NT2/D1 (cell line): ENCODE measurements at regions not wholly inside any gene's neighbourhood (a gene's known extent, or its start where the extent isn't known, plus 50 kb on each side); places are given as distances from the start of the nearest gene placed in this dataset.

Experiments
- DNase-seq: peaks from one replicate; pipeline ENCODE4 v3.0.0-alpha.2; 2011; ENCODE audit warnings: low read depth, low spot score
- H3K27me3 ChIP-seq: 2 replicates; pipeline ENCODE4 v1.6.0; 2011; ENCODE audit warnings: mild to moderate bottlenecking; ENCODE audit not compliant: insufficient read length, insufficient read depth
- H3K36me3 ChIP-seq: 2 replicates; pipeline ENCODE4 v1.6.1; 2011; ENCODE audit warnings: mild to moderate bottlenecking, low read length, mixed read lengths; ENCODE audit not compliant: insufficient read depth, insufficient read length
- H3K4me1 ChIP-seq: 2 replicates; pipeline ENCODE4 v1.5.1; 2011; ENCODE audit not compliant: insufficient read depth, insufficient read length
- H3K4me3 ChIP-seq: 2 replicates; pipeline ENCODE4 v1.5.1; 2011; ENCODE audit warnings: low read depth; ENCODE audit not compliant: insufficient read length
- H3K9ac ChIP-seq: 2 replicates; pipeline ENCODE4 v1.6.0; 2011; ENCODE audit warnings: low read depth; ENCODE audit not compliant: insufficient read length
- H3K9me3 ChIP-seq: 2 replicates; pipeline ENCODE4 v1.5.1; 2011; ENCODE audit warnings: mild to moderate bottlenecking, low read length; ENCODE audit not compliant: insufficient read depth
- SUZ12 ChIP-seq: IDR thresholded peaks from 2 replicates; pipeline ENCODE4 v1.6.1; 2011; ENCODE audit not compliant: insufficient read length, insufficient read depth; ENCODE audit errors: extremely low read depth
- YY1 ChIP-seq: IDR thresholded peaks from 2 replicates; pipeline ENCODE4 v1.6.1; 2011; ENCODE audit not compliant: insufficient read length, insufficient read depth
- ZNF274 ChIP-seq: IDR thresholded peaks from 2 replicates; pipeline ENCODE4 v1.6.1; 2011; ENCODE audit warnings: mild to moderate bottlenecking, low read depth, low read length

DNA sequence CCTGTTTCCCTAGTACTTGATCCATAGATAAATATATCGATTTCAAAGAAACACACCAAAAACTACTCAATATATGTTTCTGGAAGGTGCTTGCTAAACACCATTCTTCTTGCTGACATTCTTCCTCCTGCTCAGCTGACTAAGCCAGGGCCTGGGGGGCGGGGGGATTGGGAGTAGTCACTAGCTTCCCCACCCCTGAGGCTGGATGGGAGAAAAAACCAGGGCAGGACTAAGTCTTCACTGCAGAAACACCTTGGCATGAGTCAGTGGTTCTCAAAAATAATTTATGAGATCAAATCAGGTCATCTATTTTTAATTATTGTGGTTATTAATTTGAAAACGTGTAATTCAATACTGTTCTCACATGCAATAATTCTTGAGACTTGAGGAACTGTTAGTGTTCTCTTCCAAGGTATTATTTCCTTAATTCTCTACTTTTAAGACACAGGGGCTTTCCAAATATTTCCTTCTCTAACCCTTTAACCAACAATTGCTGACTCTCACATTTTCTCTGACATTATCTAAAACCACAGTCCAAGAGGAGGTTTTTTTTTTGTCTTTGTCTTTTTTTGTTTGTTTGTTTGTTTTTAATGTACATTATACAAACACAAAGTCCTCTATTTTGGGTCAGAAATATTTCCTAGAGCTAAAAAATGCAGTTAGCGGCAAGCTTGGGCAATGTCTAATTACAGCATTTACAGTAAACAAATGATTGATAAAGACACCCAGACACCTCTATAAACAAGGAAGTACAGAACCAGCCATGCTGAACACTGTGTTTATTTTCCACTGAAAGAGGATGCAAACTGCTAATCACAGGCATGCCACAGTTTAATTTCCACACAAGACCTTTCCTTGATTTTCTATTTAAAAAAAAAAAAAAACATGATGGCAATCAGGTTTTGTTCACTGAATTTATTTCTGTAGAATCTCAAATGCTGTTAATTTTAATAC lies 120.3 kb upstream of the USP9X start:
- DNase-seq: no peak
- Histone ChIP-seq H3K9me3 (peaks cover 18% of the 10 kb centered on the region), H3K27me3 (no peaks in the 10 kb centered on the region), H3K9ac (no peak overlapping the region), H3K4me1 (no peaks in the 10 kb centered on the region), H3K4me3 (no peak overlapping the region), H3K36me3 (no peaks in the 10 kb centered on the region)
- TF ChIP-seq SUZ12: no peak
- TF ChIP-seq YY1: no peak
- no peak for TF ChIP-seq ZNF274

DNA sequence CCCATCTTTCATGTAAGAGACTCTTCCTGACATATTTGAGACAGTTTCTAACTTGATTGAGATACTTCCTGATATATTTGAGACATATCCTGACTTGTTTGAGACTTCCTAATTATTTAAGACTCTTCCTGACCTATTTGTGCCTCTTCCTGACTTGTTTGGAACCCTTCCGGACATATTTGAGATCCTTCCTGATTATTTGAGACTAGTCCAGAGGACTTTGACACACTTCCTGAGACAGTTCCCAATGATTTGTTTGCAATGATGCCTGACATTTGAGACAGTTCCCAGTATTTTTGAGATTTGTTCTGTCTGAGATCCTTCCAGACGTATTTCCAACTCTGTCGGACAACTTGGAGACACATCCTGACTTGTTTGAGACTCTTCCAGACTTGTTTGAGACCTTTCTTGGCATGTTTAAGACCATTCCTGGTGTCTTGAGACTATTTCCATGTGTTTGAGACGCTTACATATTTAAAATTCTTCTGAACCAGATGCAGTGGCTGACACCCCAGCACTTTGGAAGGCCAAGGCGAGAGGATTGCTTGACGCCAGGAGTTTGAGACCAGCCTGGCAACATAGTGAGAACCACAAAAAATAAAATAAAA lies 118.9 kb upstream of the USP9X start:
- Histone ChIP-seq H3K36me3 (no peaks in the 10 kb centered on the region), H3K9ac (no peak overlapping the region), H3K9me3 (peaks cover 18% of the 10 kb centered on the region), H3K4me3 (no peak overlapping the region), H3K27me3 (no peaks in the 10 kb centered on the region), H3K4me1 (no peaks in the 10 kb centered on the region)
- no peak for TF ChIP-seq YY1
- no peak for TF ChIP-seq ZNF274
- TF ChIP-seq SUZ12: no peak
- DNase-seq: no peak

DNA sequence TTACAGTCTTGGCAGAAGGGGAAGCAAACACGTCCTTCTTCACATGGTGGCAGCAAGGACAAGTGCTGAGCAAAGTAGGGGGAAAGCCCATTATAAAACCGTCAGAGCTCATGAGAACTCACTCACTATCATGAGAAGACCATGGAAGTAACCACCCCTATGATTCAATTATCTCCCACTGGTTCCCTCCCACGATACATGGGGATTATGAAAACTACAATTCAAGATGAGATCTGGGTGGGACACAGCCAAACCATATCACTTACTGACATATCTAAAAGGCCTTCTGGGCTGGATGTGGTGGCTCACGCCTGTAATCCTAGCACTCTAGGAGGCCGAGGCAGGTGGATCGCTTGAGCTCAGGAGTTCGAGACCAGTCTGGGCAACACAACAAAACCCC lies 117.1 kb upstream of the USP9X start:
- Histone ChIP-seq H3K27me3 (no peaks in the 10 kb centered on the region), H3K4me3 (no peak overlapping the region), H3K36me3 (no peaks in the 10 kb centered on the region), H3K9ac (no peak overlapping the region), H3K9me3 (peaks cover 12% of the 10 kb centered on the region), H3K4me1 (no peaks in the 10 kb centered on the region)
- TF ChIP-seq SUZ12: no peak
- no peak for DNase-seq

DNA sequence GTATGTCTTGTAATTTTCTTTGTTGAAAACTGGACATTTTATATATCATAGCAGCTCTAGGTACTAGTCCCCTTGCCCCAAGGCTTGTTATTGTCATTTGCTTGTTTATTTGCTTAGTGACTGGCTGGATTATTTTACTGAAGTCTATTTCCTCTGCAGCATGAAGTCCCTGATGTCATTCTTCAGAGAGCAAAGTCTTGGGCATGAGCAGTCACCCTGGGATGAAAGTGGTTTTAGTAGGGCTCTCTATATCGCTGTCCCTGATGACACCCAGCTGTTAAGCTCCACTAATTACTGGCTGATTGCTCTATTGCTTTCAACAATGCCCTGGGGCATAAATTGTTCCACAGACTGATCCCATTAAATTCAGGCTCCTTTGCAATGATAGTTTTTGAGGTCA lies 113.5 kb upstream of the USP9X start:
- H3K4me3 ChIP-seq: no peak overlapping the region
- no peak for DNase-seq

DNA sequence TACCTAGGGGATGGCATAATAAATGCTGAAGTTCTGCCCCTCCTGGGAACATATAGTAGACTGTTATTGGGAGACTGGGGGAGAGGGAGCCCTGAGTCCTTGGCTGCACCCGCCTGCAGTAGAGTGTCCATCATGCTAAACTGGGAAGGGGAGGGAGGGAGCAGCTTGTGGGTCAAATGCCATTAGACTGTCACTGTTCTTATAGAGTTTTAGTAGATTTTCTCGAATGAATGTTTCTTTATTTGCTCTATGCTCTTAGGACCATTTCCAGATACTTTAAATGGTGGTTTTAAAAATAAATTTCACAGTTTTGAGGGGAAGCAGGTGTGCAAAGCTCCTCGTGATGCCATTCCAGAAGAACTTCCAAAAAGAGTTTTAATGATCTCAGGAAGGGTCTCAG lies 111.6 kb upstream of the USP9X start:
- H3K9me3 ChIP-seq: peaks cover 9% of the 10 kb centered on the region; the same call in 1 of the 2 replicates
- no peak overlapping the region for H3K9ac ChIP-seq
- no peaks in the 10 kb centered on the region for H3K27me3 ChIP-seq
- H3K4me3 ChIP-seq: no peak overlapping the region
- H3K4me1 ChIP-seq: no peaks in the 10 kb centered on the region
- DNase-seq: no peak
- no peaks in the 10 kb centered on the region for H3K36me3 ChIP-seq
- TF ChIP-seq SUZ12: no peak
- TF ChIP-seq ZNF274: no peak

More for the DNA sequence above, 113.5 kb upstream of the USP9X start:
- Histone ChIP-seq H3K36me3 (no peaks in the 10 kb centered on the region), H3K9me3 (no peaks in the 10 kb centered on the region), H3K9ac (no peak overlapping the region), H3K4me1 (no peaks in the 10 kb centered on the region), H3K27me3 (no peaks in the 10 kb centered on the region)
- TF ChIP-seq YY1 (no peak), ZNF274 (no peak), SUZ12 (no peak)

DNA sequence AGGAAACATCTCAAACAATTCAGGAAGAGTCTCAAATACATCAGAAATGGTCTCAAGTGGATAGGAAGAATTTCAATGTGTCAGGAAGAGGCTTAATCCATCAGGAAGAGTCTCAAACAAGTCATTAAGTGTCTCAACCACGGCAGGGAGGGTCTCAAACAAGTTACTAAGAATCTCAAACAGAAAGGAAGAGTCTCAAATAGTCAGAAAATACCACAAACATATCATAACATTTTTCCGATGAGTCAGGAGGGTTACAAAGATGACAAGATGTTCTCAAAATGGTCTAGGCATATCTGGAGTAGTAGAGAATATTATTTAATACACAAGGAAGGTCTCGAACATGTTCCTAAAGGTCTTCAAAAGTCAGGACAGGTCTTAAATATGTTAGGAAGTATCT lies 109.3 kb upstream of the USP9X start:
- no peak for DNase-seq
- Histone ChIP-seq H3K27me3 (no peaks in the 10 kb centered on the region), H3K36me3 (no peaks in the 10 kb centered on the region), H3K4me3 (no peak overlapping the region), H3K9ac (no peak overlapping the region), H3K4me1 (no peaks in the 10 kb centered on the region), H3K9me3 (peaks cover 9% of the 10 kb centered on the region; the same call in 1 of the 2 replicates)
- no peak for TF ChIP-seq ZNF274
- no peak for TF ChIP-seq YY1
- no peak for TF ChIP-seq SUZ12

DNA sequence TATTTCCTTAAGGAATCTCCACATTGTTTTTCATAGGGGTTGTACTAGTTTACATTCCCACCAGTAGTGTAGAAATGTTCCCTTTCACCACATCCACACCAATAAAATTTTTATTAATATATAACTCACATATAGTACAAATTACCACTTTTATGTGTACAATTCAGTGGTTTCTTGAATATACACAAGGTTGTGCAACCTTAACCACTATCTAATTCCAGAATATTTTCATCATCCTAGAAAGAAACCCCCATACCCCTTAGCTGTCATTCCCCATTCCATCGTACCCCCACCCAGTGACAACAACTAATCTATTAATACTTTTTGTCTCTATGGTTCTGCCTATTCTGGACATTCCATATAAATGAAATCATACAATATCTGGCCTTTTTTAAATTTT lies 108.3 kb upstream of the USP9X start:
- TF ChIP-seq SUZ12 (no peak), YY1 (no peak), ZNF274 (no peak)
- no peak for DNase-seq
- H3K9me3 ChIP-seq: peaks cover 9% of the 10 kb centered on the region; the same call in 1 of the 2 replicates

More for the DNA sequence above, 108.3 kb upstream of the USP9X start:
- no peaks in the 10 kb centered on the region for H3K4me1 ChIP-seq
- H3K36me3 ChIP-seq: no peaks in the 10 kb centered on the region
- H3K27me3 ChIP-seq: no peaks in the 10 kb centered on the region
- H3K4me3 ChIP-seq: no peak overlapping the region
- no peak overlapping the region for H3K9ac ChIP-seq
